ENCODE measurements at regions not wholly inside any gene's neighbourhood (a gene's known extent, or its start where the extent isn't known, plus 50 kb on each side); places are given as distances from the start of the nearest gene placed in this dataset.

DNA sequence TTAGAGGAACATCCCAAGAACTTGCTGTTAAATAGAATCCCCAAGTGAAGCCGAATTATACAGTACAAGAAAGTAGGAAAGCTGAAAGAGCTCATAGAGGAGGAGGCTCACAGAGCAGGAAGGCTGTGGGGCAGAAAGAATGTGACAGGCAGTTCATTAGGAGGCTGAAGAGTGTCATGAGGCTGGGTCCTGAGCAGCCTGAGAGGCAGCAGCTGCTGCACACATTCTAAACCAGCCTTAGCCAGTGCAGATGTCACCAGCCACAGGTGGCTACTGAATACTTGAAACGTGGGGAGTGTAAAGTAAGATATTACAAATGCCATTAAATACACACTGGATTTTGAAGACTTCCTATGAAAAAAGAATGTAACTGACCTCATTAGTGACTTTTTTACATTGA lies 490.2 kb upstream of the KLHL29 start:
- H3K9ac ChIP-seq (ENCODE audit: low read length), result no peak overlapping the region
- H3K36me3 ChIP-seq (ENCODE audit: control insufficient read depth in 1 of 2, insufficient read depth in 2 of 2, low read length in 2 of 2), result no peaks in the 10 kb centered on the region
- no peak for ATAC-seq
- no peaks in the 10 kb centered on the region for H3K79me2 ChIP-seq (ENCODE audit: insufficient read depth, low read length)
- no peak for DNase-seq (ENCODE audit: low read depth, low spot score)
- H4K20me1 ChIP-seq (ENCODE audit: insufficient read depth), result no peaks in the 10 kb centered on the region
- POLR2A ChIA-PET, result no interaction called here
- H3K9me3 ChIP-seq (ENCODE audit: control insufficient read depth in 1 of 2, insufficient read depth in 1 of 2, low read depth in 1 of 2, low read length in 2 of 2), result no peaks in the 10 kb centered on the region
- BruUV-seq (replicated peaks), result no TSS peak
- TF ChIP-seq CBX3 (IDR thresholded peaks at IDR 0.05; ENCODE audit: low read depth) (no peak), EZH2phosphoT487 (IDR thresholded peaks at IDR 0.05; ENCODE audit: borderline replicate concordance) (no peak), SIN3A (IDR thresholded peaks at IDR 0.05; ENCODE audit: low read depth) (no peak)
- TF ChIP-seq, protein P1, sequence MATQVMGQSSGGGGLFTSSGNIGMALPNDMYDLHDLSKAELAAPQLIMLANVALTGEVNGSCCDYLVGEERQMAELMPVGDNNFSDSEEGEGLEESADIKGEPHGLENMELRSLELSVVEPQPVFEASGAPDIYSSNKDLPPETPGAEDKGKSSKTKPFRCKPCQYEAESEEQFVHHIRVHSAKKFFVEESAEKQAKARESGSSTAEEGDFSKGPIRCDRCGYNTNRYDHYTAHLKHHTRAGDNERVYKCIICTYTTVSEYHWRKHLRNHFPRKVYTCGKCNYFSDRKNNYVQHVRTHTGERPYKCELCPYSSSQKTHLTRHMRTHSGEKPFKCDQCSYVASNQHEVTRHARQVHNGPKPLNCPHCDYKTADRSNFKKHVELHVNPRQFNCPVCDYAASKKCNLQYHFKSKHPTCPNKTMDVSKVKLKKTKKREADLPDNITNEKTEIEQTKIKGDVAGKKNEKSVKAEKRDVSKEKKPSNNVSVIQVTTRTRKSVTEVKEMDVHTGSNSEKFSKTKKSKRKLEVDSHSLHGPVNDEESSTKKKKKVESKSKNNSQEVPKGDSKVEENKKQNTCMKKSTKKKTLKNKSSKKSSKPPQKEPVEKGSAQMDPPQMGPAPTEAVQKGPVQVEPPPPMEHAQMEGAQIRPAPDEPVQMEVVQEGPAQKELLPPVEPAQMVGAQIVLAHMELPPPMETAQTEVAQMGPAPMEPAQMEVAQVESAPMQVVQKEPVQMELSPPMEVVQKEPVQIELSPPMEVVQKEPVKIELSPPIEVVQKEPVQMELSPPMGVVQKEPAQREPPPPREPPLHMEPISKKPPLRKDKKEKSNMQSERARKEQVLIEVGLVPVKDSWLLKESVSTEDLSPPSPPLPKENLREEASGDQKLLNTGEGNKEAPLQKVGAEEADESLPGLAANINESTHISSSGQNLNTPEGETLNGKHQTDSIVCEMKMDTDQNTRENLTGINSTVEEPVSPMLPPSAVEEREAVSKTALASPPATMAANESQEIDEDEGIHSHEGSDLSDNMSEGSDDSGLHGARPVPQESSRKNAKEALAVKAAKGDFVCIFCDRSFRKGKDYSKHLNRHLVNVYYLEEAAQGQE (IDR thresholded peaks at IDR 0.05; ENCODE audit: low read depth), result no peak
- H3K4me1 ChIP-seq (ENCODE audit: control insufficient read depth in 1 of 2, insufficient read depth in 2 of 2, low read length in 2 of 2), result no peaks in the 10 kb centered on the region
- intact Hi-C loops (cut with micrococcal nuclease), result no loop called here
- CTCF ChIA-PET, result no interaction called here
- no peak overlapping the region for H3K4me2 ChIP-seq (ENCODE audit: low read length)
- H3K27ac ChIP-seq (ENCODE audit: low read depth, low read length), result no peak overlapping the region
- H3K4me3 ChIP-seq (replicated peaks in 1 of 2; ENCODE audit: low read depth in 1 of 2, low read length in 2 of 2), result no peak overlapping the region
- H3K27me3 ChIP-seq (ENCODE audit: insufficient read depth, low read length), result no peaks in the 10 kb centered on the region
- H3K9me2 ChIP-seq (ENCODE audit: insufficient read depth), result no peaks in the 10 kb centered on the region
- no peak overlapping the region for H2AFZ ChIP-seq (ENCODE audit: low read depth, low read length, poor library complexity, severe bottlenecking)
- RAD21 ChIA-PET (ENCODE audit: low non-redundant PET in 1 of 2, low total read pairs in 2 of 2, uncharacterized antibody in 2 of 2, unreplicated experiment in 2 of 2), result no interaction called here

DNA sequence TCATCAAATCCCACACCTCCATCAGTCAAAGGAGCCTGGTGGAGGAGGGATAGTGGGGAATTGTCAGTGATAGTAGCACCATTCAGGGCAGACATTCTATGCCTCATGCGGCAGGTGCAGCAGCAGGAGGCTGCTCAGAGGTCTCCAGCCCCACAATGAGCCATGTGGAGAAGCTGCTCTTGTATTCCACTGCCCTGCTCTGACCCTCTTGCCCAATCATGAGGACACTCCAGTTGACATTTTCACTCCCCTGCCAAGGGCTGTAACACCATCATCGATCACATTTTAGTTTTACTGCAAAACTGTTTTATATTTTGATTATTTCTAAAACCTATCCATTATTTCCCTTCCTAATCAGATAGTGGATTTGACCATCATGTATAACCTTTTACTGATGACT lies 487.6 kb upstream of the KLHL29 start:
- DNase-seq (ENCODE audit: low read depth, low spot score) (no peak), ATAC-seq (no peak)
- Histone ChIP-seq H3K9ac (ENCODE audit: low read length) (no peak overlapping the region), H4K20me1 (ENCODE audit: insufficient read depth) (no peaks in the 10 kb centered on the region), H3K4me3 (replicated peaks in 1 of 2; ENCODE audit: low read depth in 1 of 2, low read length in 2 of 2) (no peak overlapping the region), H3K27ac (ENCODE audit: low read depth, low read length) (no peak overlapping the region), H3K27me3 (ENCODE audit: insufficient read depth, low read length) (no peaks in the 10 kb centered on the region), H3K4me1 (ENCODE audit: control insufficient read depth in 1 of 2, insufficient read depth in 2 of 2, low read length in 2 of 2) (no peaks in the 10 kb centered on the region), H3K4me2 (ENCODE audit: low read length) (no peak overlapping the region), H2AFZ (ENCODE audit: low read depth, low read length, poor library complexity, severe bottlenecking) (no peak overlapping the region), H3K36me3 (ENCODE audit: control insufficient read depth in 1 of 2, insufficient read depth in 2 of 2, low read length in 2 of 2) (no peaks in the 10 kb centered on the region), H3K9me2 (ENCODE audit: insufficient read depth) (no peaks in the 10 kb centered on the region), H3K9me3 (ENCODE audit: control insufficient read depth in 1 of 2, insufficient read depth in 1 of 2, low read depth in 1 of 2, low read length in 2 of 2) (no peaks in the 10 kb centered on the region), H3K79me2 (ENCODE audit: insufficient read depth, low read length) (no peaks in the 10 kb centered on the region)
- intact Hi-C loops (cut with micrococcal nuclease), result no loop called here
- ChIA-PET POLR2A (no interaction called here), RAD21 (ENCODE audit: low non-redundant PET in 1 of 2, low total read pairs in 2 of 2, uncharacterized antibody in 2 of 2, unreplicated experiment in 2 of 2) (no interaction called here), CTCF (no interaction called here)
- BruUV-seq (replicated peaks), result no TSS peak
- TF ChIP-seq, protein P2, sequence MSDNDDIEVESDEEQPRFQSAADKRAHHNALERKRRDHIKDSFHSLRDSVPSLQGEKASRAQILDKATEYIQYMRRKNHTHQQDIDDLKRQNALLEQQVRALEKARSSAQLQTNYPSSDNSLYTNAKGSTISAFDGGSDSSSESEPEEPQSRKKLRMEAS (IDR thresholded peaks at IDR 0.05), result no peak
- TF ChIP-seq, protein P3, sequence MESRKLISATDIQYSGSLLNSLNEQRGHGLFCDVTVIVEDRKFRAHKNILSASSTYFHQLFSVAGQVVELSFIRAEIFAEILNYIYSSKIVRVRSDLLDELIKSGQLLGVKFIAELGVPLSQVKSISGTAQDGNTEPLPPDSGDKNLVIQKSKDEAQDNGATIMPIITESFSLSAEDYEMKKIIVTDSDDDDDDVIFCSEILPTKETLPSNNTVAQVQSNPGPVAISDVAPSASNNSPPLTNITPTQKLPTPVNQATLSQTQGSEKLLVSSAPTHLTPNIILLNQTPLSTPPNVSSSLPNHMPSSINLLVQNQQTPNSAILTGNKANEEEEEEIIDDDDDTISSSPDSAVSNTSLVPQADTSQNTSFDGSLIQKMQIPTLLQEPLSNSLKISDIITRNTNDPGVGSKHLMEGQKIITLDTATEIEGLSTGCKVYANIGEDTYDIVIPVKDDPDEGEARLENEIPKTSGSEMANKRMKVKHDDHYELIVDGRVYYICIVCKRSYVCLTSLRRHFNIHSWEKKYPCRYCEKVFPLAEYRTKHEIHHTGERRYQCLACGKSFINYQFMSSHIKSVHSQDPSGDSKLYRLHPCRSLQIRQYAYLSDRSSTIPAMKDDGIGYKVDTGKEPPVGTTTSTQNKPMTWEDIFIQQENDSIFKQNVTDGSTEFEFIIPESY (IDR thresholded peaks at IDR 0.05; ENCODE audit: extremely low read depth, insufficient replicate concordance, low read length), result no peak
- TF ChIP-seq FOSL1 (IDR thresholded peaks at IDR 0.05; ENCODE audit: low read depth) (no peak), CBX3 (IDR thresholded peaks at IDR 0.05; ENCODE audit: low read depth) (no peak), YY1 (IDR thresholded peaks at IDR 0.05; ENCODE audit: extremely low read depth, insufficient replicate concordance, low read depth, low read length) (no peak), EGR1 (IDR thresholded peaks at IDR 0.05; ENCODE audit: low read depth) (no peak)
- TF ChIP-seq, protein P4, sequence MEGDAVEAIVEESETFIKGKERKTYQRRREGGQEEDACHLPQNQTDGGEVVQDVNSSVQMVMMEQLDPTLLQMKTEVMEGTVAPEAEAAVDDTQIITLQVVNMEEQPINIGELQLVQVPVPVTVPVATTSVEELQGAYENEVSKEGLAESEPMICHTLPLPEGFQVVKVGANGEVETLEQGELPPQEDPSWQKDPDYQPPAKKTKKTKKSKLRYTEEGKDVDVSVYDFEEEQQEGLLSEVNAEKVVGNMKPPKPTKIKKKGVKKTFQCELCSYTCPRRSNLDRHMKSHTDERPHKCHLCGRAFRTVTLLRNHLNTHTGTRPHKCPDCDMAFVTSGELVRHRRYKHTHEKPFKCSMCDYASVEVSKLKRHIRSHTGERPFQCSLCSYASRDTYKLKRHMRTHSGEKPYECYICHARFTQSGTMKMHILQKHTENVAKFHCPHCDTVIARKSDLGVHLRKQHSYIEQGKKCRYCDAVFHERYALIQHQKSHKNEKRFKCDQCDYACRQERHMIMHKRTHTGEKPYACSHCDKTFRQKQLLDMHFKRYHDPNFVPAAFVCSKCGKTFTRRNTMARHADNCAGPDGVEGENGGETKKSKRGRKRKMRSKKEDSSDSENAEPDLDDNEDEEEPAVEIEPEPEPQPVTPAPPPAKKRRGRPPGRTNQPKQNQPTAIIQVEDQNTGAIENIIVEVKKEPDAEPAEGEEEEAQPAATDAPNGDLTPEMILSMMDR (IDR thresholded peaks at IDR 0.05 in 2 of 3, conservative IDR thresholded peaks at IDR 0.05 in 1 of 3; ENCODE audit: borderline replicate concordance in 1 of 3, insufficient read depth in 1 of 3, low read depth in 2 of 3, low read length in 2 of 3), result no peak
